HepG2 (cell line): ENCODE measurements at regions not wholly inside any gene's neighbourhood (a gene's known extent, or its start where the extent isn't known, plus 50 kb on each side); places are given as distances from the start of the nearest gene placed in this dataset.

ENCODE experiments used
- AHR ChIP-seq: IDR thresholded peaks from 2 replicates; pipeline ENCODE4 v1.6.1; 2018; ENCODE audit warnings: missing genetic modification reagents, missing compliant biosample characterization
- CAMTA2 ChIP-seq: sonication (generic); formaldehyde crosslinking; IDR thresholded peaks from 2 replicates; pipeline ENCODE4 v1.4.0; 2020; ENCODE audit warnings: mild to moderate bottlenecking, missing genetic modification reagents, borderline replicate concordance
- CBFB ChIP-seq: sonication (generic); formaldehyde crosslinking; IDR thresholded peaks from 2 replicates; pipeline ENCODE4 v1.4.0; 2020; ENCODE audit warnings: missing genetic modification reagents
- FOXA3 ChIP-seq: IDR thresholded peaks from 2 replicates; pipeline ENCODE4 v1.6.1; 2016; ENCODE audit warnings: missing genetic modification reagents, missing compliant biosample characterization
- FOXM1 ChIP-seq: sonication (generic); formaldehyde crosslinking; IDR thresholded peaks from 2 replicates; pipeline ENCODE4 v1.5.0; 2020; ENCODE audit warnings: missing genetic modification reagents
- HDAC1 ChIP-seq: sonication (generic); formaldehyde crosslinking; IDR thresholded peaks from 2 replicates; pipeline ENCODE4 v1.5.1; 2020; ENCODE audit warnings: mild to moderate bottlenecking, missing genetic modification reagents
- MATR3 ChIP-seq: sonication (generic); formaldehyde crosslinking; IDR thresholded peaks from 2 replicates; pipeline ENCODE4 v1.4.0; 2020; ENCODE audit warnings: missing genetic modification reagents
- PHF5A ChIP-seq: IDR thresholded peaks from one replicate; pipeline ENCODE4 v1.6.1; 2018; ENCODE audit warnings: low read depth, missing genetic modification reagents; ENCODE audit not compliant: unreplicated experiment
- SCMH1 ChIP-seq: sonication (generic); formaldehyde crosslinking; IDR thresholded peaks from 2 replicates; pipeline ENCODE4 v1.9.0; 2021; ENCODE audit warnings: missing genetic modification reagents, mild to moderate bottlenecking, borderline replicate concordance
- SRSF1 ChIP-seq: fragments of 200-400 bp; formaldehyde crosslinking; optimal IDR thresholded peaks from 2 replicates; pipeline ENCODE3; 2017; ENCODE audit warnings: mild to moderate bottlenecking, low read depth, low read length, moderate library complexity
- ZMYM3 ChIP-seq: sonication (generic); formaldehyde crosslinking; IDR thresholded peaks from 2 replicates; pipeline ENCODE4 v1.5.1; 2020; ENCODE audit warnings: mild to moderate bottlenecking, missing genetic modification reagents
- ZNF501 ChIP-seq: sonication (generic); formaldehyde crosslinking; IDR thresholded peaks from 2 replicates; pipeline ENCODE4 v1.5.1; 2020; ENCODE audit warnings: mild to moderate bottlenecking, moderate library complexity, missing genetic modification reagents
- ZNF572 ChIP-seq: sonication (generic); formaldehyde crosslinking; IDR thresholded peaks from 2 replicates; pipeline ENCODE4 v1.5.1; 2020; ENCODE audit warnings: mild to moderate bottlenecking, missing genetic modification reagents
- ZNF788 ChIP-seq: sonication (generic); formaldehyde crosslinking; IDR thresholded peaks from 2 replicates; pipeline ENCODE4 v1.5.0; 2020; ENCODE audit warnings: mild to moderate bottlenecking, missing genetic modification reagents, borderline replicate concordance
- ZSCAN9 ChIP-seq: IDR thresholded peaks from 2 replicates; pipeline ENCODE4 v1.6.1; 2016; ENCODE audit warnings: borderline replicate concordance
- TF ChIP-seq, protein P1 (sequence below): sonication (generic); formaldehyde crosslinking; IDR thresholded peaks from 2 replicates; pipeline ENCODE4 v1.5.1; 2020; ENCODE audit warnings: missing genetic modification reagents, mild to moderate bottlenecking, borderline replicate concordance
- TF ChIP-seq, protein P2 (sequence below): sonication (generic); formaldehyde crosslinking; IDR thresholded peaks from 2 replicates; pipeline ENCODE4 v1.5.0; 2020; ENCODE audit warnings: missing genetic modification reagents
- TF ChIP-seq, protein P3 (sequence below): sonication (generic); formaldehyde crosslinking; IDR thresholded peaks from 2 replicates; pipeline ENCODE4 v1.4.0; 2020; ENCODE audit warnings: mild to moderate bottlenecking, low read depth, missing genetic modification reagents
- TF ChIP-seq, protein P4 (sequence below): sonication (generic); formaldehyde crosslinking; IDR thresholded peaks from 2 replicates; pipeline ENCODE4 v1.4.0; 2020; ENCODE audit warnings: low read depth, mild to moderate bottlenecking, missing genetic modification reagents
- TF ChIP-seq, protein P5 (sequence below): sonication (generic); formaldehyde crosslinking; IDR thresholded peaks from 2 replicates; pipeline ENCODE4 v1.4.0; 2020; ENCODE audit warnings: low read depth, missing genetic modification reagents

DNA sequence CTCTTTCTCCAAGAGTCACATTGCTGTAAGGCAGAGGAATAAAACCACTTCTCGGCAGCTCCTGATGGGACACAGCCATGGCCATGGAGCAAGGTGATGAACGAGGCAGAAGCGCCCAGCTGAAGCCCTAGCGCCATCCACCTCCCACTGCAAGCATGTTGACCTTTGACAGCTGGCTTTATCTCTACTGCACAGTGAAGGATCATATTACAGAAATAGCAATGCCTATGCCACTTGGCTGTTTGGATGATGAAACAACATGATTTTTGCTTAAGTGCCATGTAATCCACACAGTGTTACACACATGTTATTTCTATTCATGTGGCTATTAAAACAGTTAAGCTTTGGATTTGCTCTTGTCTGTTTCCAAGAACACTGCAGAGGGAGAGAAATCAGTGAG, 167.7 kb downstream of the VAPA start (continued):
- TF ChIP-seq CBFB (CRISPR knock-in tag) (no peak), ZSCAN9 (no peak), MATR3 (CRISPR knock-in tag) (no peak), PHF5A (CRISPR knock-in tag) (no peak), CAMTA2 (CRISPR knock-in tag) (no peak), HDAC1 (CRISPR knock-in tag) (0 out of 2 replicates have a peak, but pooled peaks have one; percentile 16), ZNF788 (CRISPR knock-in tag) (no peak), SRSF1 (no peak), FOXA3 (CRISPR knock-in tag) (peak; percentile 39; the same call in 1 of the 2 replicates), FOXM1 (CRISPR knock-in tag) (no peak), SCMH1 (CRISPR knock-in tag) (no peak), ZMYM3 (CRISPR knock-in tag) (no peak), ZNF501 (CRISPR knock-in tag) (no peak), ZNF572 (no peak), AHR (CRISPR knock-in tag) (no peak)
- TF ChIP-seq, protein P1, sequence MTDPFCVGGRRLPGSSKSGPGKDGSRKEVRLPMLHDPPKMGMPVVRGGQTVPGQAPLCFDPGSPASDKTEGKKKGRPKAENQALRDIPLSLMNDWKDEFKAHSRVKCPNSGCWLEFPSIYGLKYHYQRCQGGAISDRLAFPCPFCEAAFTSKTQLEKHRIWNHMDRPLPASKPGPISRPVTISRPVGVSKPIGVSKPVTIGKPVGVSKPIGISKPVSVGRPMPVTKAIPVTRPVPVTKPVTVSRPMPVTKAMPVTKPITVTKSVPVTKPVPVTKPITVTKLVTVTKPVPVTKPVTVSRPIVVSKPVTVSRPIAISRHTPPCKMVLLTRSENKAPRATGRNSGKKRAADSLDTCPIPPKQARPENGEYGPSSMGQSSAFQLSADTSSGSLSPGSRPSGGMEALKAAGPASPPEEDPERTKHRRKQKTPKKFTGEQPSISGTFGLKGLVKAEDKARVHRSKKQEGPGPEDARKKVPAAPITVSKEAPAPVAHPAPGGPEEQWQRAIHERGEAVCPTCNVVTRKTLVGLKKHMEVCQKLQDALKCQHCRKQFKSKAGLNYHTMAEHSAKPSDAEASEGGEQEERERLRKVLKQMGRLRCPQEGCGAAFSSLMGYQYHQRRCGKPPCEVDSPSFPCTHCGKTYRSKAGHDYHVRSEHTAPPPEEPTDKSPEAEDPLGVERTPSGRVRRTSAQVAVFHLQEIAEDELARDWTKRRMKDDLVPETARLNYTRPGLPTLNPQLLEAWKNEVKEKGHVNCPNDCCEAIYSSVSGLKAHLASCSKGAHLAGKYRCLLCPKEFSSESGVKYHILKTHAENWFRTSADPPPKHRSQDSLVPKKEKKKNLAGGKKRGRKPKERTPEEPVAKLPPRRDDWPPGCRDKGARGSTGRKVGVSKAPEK, result no peak
- TF ChIP-seq, protein P2, sequence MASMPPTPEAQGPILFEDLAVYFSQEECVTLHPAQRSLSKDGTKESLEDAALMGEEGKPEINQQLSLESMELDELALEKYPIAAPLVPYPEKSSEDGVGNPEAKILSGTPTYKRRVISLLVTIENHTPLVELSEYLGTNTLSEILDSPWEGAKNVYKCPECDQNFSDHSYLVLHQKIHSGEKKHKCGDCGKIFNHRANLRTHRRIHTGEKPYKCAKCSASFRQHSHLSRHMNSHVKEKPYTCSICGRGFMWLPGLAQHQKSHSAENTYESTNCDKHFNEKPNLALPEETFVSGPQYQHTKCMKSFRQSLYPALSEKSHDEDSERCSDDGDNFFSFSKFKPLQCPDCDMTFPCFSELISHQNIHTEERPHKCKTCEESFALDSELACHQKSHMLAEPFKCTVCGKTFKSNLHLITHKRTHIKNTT (CRISPR knock-in tag), result no peak
- TF ChIP-seq, protein P3, sequence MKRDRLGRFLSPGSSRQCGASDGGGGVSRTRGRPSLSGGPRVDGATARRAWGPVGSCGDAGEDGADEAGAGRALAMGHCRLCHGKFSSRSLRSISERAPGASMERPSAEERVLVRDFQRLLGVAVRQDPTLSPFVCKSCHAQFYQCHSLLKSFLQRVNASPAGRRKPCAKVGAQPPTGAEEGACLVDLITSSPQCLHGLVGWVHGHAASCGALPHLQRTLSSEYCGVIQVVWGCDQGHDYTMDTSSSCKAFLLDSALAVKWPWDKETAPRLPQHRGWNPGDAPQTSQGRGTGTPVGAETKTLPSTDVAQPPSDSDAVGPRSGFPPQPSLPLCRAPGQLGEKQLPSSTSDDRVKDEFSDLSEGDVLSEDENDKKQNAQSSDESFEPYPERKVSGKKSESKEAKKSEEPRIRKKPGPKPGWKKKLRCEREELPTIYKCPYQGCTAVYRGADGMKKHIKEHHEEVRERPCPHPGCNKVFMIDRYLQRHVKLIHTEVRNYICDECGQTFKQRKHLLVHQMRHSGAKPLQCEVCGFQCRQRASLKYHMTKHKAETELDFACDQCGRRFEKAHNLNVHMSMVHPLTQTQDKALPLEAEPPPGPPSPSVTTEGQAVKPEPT, result no peak
- TF ChIP-seq, protein P4, sequence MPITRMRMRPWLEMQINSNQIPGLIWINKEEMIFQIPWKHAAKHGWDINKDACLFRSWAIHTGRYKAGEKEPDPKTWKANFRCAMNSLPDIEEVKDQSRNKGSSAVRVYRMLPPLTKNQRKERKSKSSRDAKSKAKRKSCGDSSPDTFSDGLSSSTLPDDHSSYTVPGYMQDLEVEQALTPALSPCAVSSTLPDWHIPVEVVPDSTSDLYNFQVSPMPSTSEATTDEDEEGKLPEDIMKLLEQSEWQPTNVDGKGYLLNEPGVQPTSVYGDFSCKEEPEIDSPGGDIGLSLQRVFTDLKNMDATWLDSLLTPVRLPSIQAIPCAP, result no peak
- TF ChIP-seq, protein P5, sequence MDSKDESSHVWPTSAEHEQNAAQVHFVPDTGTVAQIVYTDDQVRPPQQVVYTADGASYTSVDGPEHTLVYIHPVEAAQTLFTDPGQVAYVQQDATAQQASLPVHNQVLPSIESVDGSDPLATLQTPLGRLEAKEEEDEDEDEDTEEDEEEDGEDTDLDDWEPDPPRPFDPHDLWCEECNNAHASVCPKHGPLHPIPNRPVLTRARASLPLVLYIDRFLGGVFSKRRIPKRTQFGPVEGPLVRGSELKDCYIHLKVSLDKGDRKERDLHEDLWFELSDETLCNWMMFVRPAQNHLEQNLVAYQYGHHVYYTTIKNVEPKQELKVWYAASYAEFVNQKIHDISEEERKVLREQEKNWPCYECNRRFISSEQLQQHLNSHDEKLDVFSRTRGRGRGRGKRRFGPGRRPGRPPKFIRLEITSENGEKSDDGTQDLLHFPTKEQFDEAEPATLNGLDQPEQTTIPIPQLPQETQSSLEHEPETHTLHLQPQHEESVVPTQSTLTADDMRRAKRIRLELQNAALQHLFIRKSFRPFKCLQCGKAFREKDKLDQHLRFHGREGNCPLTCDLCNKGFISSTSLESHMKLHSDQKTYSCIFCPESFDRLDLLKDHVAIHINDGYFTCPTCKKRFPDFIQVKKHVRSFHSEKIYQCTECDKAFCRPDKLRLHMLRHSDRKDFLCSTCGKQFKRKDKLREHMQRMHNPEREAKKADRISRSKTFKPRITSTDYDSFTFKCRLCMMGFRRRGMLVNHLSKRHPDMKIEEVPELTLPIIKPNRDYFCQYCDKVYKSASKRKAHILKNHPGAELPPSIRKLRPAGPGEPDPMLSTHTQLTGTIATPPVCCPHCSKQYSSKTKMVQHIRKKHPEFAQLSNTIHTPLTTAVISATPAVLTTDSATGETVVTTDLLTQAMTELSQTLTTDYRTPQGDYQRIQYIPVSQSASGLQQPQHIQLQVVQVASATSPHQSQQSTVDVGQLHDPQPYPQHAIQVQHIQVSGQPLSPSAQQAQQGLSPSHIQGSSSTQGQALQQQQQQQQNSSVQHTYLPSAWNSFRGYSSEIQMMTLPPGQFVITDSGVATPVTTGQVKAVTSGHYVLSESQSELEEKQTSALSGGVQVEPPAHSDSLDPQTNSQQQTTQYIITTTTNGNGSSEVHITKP (CRISPR knock-in tag), result no peak
- TF ChIP-seq, all 625 proteins: peak for 20
